ENCODE measurements at regions not wholly inside any gene's neighbourhood (a gene's known extent, or its start where the extent isn't known, plus 50 kb on each side); places are given as distances from the start of the nearest gene placed in this dataset.

DNA sequence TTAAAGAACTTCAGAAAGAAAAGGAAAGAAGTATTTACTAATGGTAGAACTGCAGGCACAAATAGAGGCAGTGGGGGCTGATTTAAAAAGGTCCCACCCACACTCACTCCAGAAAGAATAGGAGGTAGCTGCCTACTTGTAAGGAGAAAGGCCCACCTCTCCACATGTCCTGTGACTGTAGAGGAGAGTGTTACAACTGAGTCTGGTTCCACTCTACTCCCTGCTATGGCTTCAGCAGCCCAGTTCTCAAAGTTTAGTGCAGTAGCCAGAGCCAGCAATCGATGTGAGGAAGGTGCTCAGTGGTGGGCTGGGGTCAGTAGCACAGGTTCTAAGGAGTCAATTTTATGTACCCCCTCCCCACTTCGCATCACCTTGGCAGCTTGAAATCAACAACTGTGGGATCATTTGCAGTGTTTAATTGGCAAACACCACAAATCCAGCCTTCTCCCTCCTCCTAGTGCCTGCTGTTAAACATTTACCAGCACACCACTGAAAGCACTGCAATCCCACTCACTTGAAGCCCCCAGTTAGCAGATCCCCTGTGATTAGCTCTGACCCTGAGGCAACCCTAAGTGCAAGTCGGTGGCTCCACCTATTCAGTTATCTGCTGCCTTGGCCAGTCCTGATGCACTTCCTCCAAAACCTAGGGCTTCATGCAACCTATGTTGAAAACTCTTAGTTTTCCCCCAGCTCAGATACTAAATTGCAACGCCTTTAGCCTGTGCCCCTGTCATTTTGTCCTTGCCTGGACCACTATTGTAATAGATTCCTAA is 146.6 kb downstream of the BBOX1 start:
- TF ChIP-seq, protein P1, sequence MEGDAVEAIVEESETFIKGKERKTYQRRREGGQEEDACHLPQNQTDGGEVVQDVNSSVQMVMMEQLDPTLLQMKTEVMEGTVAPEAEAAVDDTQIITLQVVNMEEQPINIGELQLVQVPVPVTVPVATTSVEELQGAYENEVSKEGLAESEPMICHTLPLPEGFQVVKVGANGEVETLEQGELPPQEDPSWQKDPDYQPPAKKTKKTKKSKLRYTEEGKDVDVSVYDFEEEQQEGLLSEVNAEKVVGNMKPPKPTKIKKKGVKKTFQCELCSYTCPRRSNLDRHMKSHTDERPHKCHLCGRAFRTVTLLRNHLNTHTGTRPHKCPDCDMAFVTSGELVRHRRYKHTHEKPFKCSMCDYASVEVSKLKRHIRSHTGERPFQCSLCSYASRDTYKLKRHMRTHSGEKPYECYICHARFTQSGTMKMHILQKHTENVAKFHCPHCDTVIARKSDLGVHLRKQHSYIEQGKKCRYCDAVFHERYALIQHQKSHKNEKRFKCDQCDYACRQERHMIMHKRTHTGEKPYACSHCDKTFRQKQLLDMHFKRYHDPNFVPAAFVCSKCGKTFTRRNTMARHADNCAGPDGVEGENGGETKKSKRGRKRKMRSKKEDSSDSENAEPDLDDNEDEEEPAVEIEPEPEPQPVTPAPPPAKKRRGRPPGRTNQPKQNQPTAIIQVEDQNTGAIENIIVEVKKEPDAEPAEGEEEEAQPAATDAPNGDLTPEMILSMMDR (IDR thresholded peaks at IDR 0.05): no peak
- no peak for TF ChIP-seq POLR2A (IDR thresholded peaks at IDR 0.05)

Measured in uterus (tissue), 2 donors.